ENCODE measurements at regions not wholly inside any gene's neighbourhood (a gene's known extent, or its start where the extent isn't known, plus 50 kb on each side); places are given as distances from the start of the nearest gene placed in this dataset.

DNA sequence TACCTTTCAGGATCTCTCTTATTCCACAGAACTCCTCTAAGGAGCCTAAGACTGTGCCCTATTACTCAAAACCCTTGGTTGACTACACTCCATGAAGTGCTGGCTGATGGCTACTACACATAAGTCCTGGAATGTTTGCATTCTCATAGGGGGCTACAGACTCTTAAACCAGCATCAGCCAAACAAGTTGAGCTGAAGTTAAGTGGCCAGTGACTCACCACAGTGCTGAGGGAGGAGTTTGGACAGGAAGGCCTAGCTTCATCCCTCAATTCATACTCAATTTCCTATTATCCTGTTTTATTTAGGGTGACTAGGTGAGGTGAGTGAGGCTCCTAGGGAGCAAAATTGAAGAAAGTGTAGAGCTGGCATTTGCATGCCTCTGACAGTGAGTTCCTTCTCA, 246.7 kb downstream of the SMAD2 start:
- Histone ChIP-seq H2BK15ac (ENCODE audit: low read depth, low read length) (no peak overlapping the region), H2AFZ (replicated peaks; ENCODE audit: low read length, poor library complexity) (no peak overlapping the region), H3K4me3 (ENCODE audit: insufficient read depth, low read depth, low read length) (no peak overlapping the region), H3K9me1 (ENCODE audit: insufficient read depth, low read length) (no peaks in the 10 kb centered on the region), H3K27ac (ENCODE audit: insufficient read depth, low read length) (no peak overlapping the region), H3K4ac (ENCODE audit: low read depth, low read length) (no peak overlapping the region), H2BK120ac (ENCODE audit: low read depth, low read length) (no peak overlapping the region), H3K79me1 (ENCODE audit: low read depth in 1 of 2, low read length in 2 of 2) (no peaks in the 10 kb centered on the region), H3K56ac (ENCODE audit: extremely low read depth, insufficient read depth, low read length) (no peak overlapping the region), H2BK5ac (ENCODE audit: low read depth, low read length, poor library complexity, severe bottlenecking) (no peak overlapping the region), H3K4me2 (ENCODE audit: low read depth, low read length) (no peak overlapping the region), H3K9ac (ENCODE audit: low read depth, low read length) (no peak overlapping the region), H3K27me3 (ENCODE audit: control insufficient read depth, insufficient read depth, low read length) (no peaks in the 10 kb centered on the region), H3K18ac (ENCODE audit: low read depth, low read length) (no peak overlapping the region), H2BK20ac (ENCODE audit: low read depth, low read length) (no peak overlapping the region), H2AK5ac (ENCODE audit: low read depth, low read length) (no peak overlapping the region), H4K8ac (ENCODE audit: low read depth in 2 of 2, low read length in 2 of 2) (no peak overlapping the region), H3K9me3 (ENCODE audit: control insufficient read depth, insufficient read depth, low read length) (no peaks in the 10 kb centered on the region), H3K23ac (ENCODE audit: low read depth, low read length) (no peak overlapping the region), H3K4me1 (ENCODE audit: control insufficient read depth, insufficient read depth, low read length) (no peaks in the 10 kb centered on the region), H3K14ac (replicated peaks; ENCODE audit: low read depth, low read length) (no peak overlapping the region), H3K36me3 (ENCODE audit: control insufficient read depth, insufficient read depth, low read length) (no peaks in the 10 kb centered on the region), H4K91ac (ENCODE audit: insufficient read depth, low read depth, low read length) (no peak overlapping the region), H2AK9ac (replicated peaks; ENCODE audit: low read depth, low read length, poor library complexity) (no peak overlapping the region), H4K20me1 (ENCODE audit: insufficient read depth, low read length) (no peaks in the 10 kb centered on the region), H4K5ac (ENCODE audit: low read depth, low read length) (no peak overlapping the region)
- in situ Hi-C loops (cut with MboI; ENCODE audit: low sequenced_read_pairs): no loop called here
- intact Hi-C loops (cut with micrococcal nuclease): no loop called here
- TF ChIP-seq, protein P1, sequence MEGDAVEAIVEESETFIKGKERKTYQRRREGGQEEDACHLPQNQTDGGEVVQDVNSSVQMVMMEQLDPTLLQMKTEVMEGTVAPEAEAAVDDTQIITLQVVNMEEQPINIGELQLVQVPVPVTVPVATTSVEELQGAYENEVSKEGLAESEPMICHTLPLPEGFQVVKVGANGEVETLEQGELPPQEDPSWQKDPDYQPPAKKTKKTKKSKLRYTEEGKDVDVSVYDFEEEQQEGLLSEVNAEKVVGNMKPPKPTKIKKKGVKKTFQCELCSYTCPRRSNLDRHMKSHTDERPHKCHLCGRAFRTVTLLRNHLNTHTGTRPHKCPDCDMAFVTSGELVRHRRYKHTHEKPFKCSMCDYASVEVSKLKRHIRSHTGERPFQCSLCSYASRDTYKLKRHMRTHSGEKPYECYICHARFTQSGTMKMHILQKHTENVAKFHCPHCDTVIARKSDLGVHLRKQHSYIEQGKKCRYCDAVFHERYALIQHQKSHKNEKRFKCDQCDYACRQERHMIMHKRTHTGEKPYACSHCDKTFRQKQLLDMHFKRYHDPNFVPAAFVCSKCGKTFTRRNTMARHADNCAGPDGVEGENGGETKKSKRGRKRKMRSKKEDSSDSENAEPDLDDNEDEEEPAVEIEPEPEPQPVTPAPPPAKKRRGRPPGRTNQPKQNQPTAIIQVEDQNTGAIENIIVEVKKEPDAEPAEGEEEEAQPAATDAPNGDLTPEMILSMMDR (conservative IDR thresholded peaks at IDR 0.05; ENCODE audit: low read depth, low read length): no peak
- TF ChIP-seq CHD1 (IDR thresholded peaks at IDR 0.05; ENCODE audit: low read depth, low read length) (no peak), RCOR1 (IDR thresholded peaks at IDR 0.05; ENCODE audit: insufficient replicate concordance, low read length) (no peak), MAZ (IDR thresholded peaks at IDR 0.05; ENCODE audit: borderline replicate concordance, low read depth, low read length) (no peak), RAD21 (IDR thresholded peaks at IDR 0.05; ENCODE audit: low read length) (no peak)
- TF ChIP-seq, protein P2, sequence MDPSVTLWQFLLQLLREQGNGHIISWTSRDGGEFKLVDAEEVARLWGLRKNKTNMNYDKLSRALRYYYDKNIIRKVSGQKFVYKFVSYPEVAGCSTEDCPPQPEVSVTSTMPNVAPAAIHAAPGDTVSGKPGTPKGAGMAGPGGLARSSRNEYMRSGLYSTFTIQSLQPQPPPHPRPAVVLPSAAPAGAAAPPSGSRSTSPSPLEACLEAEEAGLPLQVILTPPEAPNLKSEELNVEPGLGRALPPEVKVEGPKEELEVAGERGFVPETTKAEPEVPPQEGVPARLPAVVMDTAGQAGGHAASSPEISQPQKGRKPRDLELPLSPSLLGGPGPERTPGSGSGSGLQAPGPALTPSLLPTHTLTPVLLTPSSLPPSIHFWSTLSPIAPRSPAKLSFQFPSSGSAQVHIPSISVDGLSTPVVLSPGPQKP (IDR thresholded peaks at IDR 0.05; ENCODE audit: borderline replicate concordance, low read depth, low read length): no peak
- dilution Hi-C loops (cut with HindIII; ENCODE audit: low sequenced_read_pairs, unreplicated experiment): no loop called here
- no peak for DNase-seq
- CTCF ChIA-PET: no interaction called here
- no peak for ATAC-seq (ENCODE audit: low read depth)
- BruUV-seq (replicated peaks): no TSS peak
- POLR2A ChIA-PET (ENCODE audit: unreplicated experiment): no interaction called here
